ENCODE measurements at regions not wholly inside any gene's neighbourhood (a gene's known extent, or its start where the extent isn't known, plus 50 kb on each side); places are given as distances from the start of the nearest gene placed in this dataset.
"Not testable (repeated sequence)": the region's sequence is repeated elsewhere in the genome, so short reads cannot be mapped to it uniquely, and the experiment has no call there.

DNA sequence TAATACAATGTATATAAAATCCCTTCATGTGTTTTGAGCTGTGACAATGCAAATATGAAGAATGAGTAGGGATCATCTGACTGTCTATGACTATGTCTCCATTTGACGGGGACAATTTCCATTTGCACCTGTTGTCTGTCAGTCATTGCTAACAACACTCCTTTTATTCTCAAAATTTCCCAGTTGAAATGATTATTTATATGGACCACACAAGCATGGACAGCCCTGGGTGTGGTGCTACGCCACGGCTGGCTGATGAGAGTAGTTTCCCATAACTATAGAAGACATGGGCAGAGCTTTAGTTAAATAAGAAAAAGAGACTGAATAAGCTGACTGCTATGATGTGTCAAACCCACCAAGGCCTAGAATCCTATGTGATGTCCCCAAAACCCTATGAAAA lies 135.8 kb downstream of the MAP3K21 start:
- Mint-ChIP-seq H3K4me3 (no peak overlapping the region), H3K27me3 (ENCODE audit: low read depth) (no peaks in the 10 kb centered on the region), H3K4me1 (peaks cover 16% of the 10 kb centered on the region), H3K27ac (no peak overlapping the region), H3K9me3 (peaks cover 3% of the 10 kb centered on the region), H3K36me3 (no peaks in the 10 kb centered on the region)
- no peak for DNase-seq (ENCODE audit: low spot score in 2 of 2, unreplicated experiment in 2 of 2)
- TF ChIP-seq, protein P1, sequence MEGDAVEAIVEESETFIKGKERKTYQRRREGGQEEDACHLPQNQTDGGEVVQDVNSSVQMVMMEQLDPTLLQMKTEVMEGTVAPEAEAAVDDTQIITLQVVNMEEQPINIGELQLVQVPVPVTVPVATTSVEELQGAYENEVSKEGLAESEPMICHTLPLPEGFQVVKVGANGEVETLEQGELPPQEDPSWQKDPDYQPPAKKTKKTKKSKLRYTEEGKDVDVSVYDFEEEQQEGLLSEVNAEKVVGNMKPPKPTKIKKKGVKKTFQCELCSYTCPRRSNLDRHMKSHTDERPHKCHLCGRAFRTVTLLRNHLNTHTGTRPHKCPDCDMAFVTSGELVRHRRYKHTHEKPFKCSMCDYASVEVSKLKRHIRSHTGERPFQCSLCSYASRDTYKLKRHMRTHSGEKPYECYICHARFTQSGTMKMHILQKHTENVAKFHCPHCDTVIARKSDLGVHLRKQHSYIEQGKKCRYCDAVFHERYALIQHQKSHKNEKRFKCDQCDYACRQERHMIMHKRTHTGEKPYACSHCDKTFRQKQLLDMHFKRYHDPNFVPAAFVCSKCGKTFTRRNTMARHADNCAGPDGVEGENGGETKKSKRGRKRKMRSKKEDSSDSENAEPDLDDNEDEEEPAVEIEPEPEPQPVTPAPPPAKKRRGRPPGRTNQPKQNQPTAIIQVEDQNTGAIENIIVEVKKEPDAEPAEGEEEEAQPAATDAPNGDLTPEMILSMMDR (IDR thresholded peaks at IDR 0.05; ENCODE audit: unreplicated experiment) = no peak

DNA sequence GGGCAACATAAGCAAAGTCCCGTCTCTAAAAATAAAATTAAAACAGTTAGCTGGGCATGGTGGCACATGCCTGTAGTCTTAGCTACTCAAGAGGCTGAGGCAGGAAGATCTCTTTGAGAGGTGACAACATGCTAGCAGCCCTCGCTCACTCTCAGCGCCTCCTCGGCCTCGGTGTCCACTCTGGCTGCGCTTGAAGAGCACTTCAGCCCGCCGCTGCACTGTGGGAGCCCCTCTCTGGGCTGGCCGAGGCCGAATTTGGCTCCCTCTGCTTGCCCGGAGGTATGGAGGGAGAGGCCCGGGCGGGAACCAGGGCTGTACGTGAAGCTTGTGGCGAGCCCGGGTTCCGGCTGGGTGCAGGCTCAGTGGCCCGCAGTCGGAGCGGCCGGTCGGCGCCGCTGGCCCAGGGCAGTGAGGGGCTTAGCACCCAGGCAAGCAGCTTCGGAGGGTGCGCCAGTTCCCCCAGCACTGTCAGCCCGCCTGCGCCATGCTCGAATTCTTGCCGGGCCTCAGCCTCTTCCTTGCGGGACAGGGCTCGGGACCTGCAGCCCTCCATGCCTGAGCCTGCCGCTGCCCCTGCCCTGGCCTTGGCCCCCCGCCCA lies 138.3 kb downstream of the MAP3K21 start:
- TF ChIP-seq, protein P1 (IDR thresholded peaks at IDR 0.05; ENCODE audit: unreplicated experiment) = no peak
- DNase-seq (ENCODE audit: low spot score in 2 of 2, unreplicated experiment in 2 of 2) = no peak
- no peaks in the 10 kb centered on the region for H3K36me3 Mint-ChIP-seq
- H3K4me1 Mint-ChIP-seq = peaks cover 2% of the 10 kb centered on the region
- peaks cover 3% of the 10 kb centered on the region for H3K9me3 Mint-ChIP-seq
- no peak overlapping the region for H3K4me3 Mint-ChIP-seq
- no peaks in the 10 kb centered on the region for H3K27me3 Mint-ChIP-seq (ENCODE audit: low read depth)
- no peak overlapping the region for H3K27ac Mint-ChIP-seq

DNA sequence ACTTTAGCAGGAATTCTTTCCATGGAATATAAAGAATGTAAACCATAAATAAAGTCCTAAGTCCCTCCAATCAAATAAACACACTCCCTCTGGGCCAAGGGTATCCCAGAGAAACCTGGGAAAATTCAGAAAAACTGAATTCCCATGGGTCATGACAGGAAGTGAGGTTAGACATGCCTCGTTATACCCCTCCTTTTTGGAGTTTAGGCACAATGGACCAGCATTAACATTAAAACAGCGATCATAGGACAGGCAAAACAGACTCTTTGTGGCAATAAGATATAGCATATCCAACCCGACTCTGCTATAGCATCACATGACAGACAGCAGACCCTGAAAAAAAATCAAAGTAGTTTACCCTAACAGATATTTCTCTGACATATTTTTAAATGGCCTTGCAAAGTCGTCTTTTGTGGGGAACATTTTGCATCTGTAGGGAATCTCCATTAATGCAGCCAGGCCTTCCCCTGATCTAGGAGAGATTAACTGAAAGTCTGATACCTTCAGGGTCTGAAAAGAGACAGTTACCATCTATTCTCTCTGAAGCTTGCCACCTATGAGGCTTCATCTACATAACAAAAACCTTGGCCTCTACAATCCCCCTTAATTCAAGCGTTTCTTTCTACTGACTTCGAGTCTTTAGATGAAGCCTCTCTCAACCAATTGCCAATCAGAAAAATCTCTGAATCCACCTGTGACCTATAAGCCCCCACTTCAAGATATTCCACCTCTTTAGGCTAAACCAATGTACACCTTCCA lies 143.0 kb upstream of the KCNK1 start:
- no peak for DNase-seq (ENCODE audit: low spot score in 2 of 2, unreplicated experiment in 2 of 2)
- no peak overlapping the region for H3K4me3 Mint-ChIP-seq
- H3K36me3 Mint-ChIP-seq = peaks cover 1% of the 10 kb centered on the region
- H3K9me3 Mint-ChIP-seq = peaks cover 24% of the 10 kb centered on the region
- TF ChIP-seq, protein P1 (IDR thresholded peaks at IDR 0.05; ENCODE audit: unreplicated experiment) = no peak
- no peaks in the 10 kb centered on the region for H3K27me3 Mint-ChIP-seq (ENCODE audit: low read depth)
- H3K27ac Mint-ChIP-seq = no peak overlapping the region
- no peaks in the 10 kb centered on the region for H3K4me1 Mint-ChIP-seq

DNA sequence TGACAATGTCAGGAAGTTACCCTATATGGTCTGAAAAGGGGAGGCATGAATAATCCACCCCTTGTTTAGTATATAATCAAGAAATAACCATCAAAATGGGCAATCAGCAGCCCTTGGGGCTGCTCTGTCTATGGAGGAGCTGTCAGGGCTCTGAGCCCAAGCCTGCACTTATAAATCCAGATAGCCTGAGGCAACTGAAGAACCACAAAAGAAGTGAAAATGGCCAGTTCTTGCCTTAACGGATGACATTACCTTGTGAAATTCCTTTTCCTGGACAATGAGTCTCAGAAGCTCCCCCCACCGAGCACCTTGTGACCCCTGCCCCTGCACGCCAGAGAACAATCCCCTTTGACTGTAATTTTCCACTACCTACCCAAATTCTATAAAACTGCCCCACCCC lies 142.1 kb upstream of the KCNK1 start:
- DNase-seq (ENCODE audit: low spot score in 2 of 2, unreplicated experiment in 2 of 2); H3K27ac Mint-ChIP-seq; H3K27me3 Mint-ChIP-seq (ENCODE audit: low read depth); H3K36me3 Mint-ChIP-seq; H3K4me1 Mint-ChIP-seq; H3K4me3 Mint-ChIP-seq: not testable (repeated sequence)
- H3K9me3 Mint-ChIP-seq = peaks cover 21% of the 10 kb centered on the region

DNA sequence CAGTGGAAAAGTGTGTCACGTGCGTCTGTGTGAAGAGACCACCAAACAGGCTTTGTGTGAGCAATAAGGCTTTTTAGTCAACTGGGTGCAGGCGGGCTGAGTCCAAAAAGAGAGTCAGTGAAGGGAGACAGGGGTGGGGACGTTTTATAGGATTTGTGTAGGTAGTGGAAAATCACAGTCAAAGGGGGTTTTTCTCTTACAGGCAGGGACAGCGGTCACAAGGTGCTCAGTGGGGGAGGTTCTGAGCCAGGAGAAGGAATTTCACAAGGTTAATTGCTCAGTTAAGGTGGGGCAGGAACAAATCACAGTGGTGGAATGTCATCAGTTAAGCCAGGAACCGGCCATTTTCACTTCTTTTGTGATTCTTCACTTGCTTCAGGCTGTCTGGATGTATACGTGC lies 141.1 kb upstream of the KCNK1 start:
- H3K27ac Mint-ChIP-seq; H3K4me3 Mint-ChIP-seq; H3K27me3 Mint-ChIP-seq (ENCODE audit: low read depth); H3K4me1 Mint-ChIP-seq; H3K36me3 Mint-ChIP-seq; DNase-seq (ENCODE audit: low spot score in 2 of 2, unreplicated experiment in 2 of 2): not testable (repeated sequence)
- H3K9me3 Mint-ChIP-seq = peaks cover 21% of the 10 kb centered on the region

DNA sequence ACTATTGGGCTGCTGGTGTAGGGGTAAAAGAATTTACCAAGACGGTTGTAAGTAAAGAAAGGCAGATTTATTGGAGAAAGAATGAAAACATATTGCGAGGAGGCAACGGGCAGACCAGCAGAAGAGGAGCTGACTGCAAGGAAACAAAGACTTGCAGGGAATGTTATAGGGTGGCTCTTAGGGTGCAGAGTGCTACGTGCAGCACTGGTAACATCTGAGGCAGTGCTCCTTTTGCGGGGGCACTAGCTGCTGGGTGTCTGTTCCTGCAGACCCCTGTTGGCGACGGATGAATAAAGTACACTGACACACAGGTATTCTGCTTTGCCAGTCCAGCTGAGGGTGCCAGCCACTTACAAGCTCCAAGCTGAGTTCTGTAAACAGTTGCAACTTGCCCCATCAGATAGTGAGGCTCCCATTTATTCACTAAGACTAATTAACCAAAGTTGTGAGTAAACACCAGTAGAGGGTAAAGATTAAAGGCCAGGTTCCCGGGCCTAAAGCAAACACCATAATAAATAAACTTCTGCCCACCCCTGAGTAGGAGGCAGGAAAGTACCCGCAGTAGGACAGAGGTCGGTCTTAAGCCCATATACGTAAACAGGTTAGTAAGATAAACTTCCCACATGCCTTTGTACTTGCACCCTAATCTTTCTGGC lies 140.2 kb upstream of the KCNK1 start:
- no peak for DNase-seq (ENCODE audit: low spot score in 2 of 2, unreplicated experiment in 2 of 2)
- Mint-ChIP-seq H3K9me3 (peaks cover 21% of the 10 kb centered on the region), H3K4me1 (no peaks in the 10 kb centered on the region), H3K4me3 (no peak overlapping the region), H3K36me3 (peaks cover 1% of the 10 kb centered on the region), H3K27ac (no peak overlapping the region), H3K27me3 (ENCODE audit: low read depth) (peaks cover 4% of the 10 kb centered on the region)
- TF ChIP-seq, protein P1 (IDR thresholded peaks at IDR 0.05; ENCODE audit: unreplicated experiment) = no peak

Data from mesothelial cell of epicardium (in vitro differentiated cells).